GM12872 (cell line): ENCODE measurements at regions not wholly inside any gene's neighbourhood (a gene's known extent, or its start where the extent isn't known, plus 50 kb on each side); places are given as distances from the start of the nearest gene placed in this dataset.

Source experiments
- CTCF ChIP-seq: IDR thresholded peaks from 3 replicates; pipeline ENCODE4 v1.5.1; 2011; ENCODE audit warnings: low read depth, mild to moderate bottlenecking, low read length, moderate library complexity; ENCODE audit not compliant: insufficient read depth

DNA sequence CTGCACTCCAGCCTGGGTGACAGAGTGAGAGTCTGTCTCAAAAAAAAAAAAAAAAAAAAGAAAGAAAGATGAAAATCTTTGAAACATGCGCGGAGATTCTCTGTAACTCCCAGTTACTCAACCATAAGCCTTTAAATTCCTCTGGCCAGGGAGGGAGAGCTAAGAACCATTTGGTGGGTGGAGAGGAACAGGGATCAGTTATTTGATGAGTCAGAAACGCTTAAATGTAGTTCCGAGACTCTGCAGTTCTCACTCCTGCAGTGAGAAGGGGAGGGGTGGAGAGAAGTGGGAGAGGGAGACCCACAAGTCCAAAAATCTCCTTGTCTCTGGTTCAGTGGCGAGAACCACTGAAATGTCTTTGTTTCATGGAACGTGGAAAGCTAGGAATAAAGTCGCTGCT is 266.7 kb downstream of the SOX9 start:
- no peak for TF ChIP-seq CTCF

DNA sequence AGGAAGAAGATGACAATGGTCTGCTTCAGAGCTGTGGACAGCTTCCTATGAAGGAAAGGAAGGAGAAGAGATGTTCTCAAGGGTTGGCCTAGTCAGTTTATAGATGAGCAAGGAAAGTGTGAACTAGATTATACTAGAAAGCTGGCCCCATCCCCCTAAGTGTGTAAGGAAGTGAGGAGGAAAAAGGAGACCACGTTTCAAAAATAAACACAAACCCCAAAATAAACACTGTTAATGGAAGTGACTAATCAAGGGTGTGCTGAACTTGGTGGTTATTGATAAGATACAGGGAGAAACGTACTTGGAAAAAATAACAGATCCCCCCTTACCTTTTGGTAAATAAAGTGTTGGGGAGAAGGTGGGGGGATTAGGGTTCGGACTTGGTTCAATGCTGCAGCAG is 267.1 kb downstream of the SOX9 start:
- no peak for TF ChIP-seq CTCF

GRCh38 chr17:72388765-72389473 is 268.1 kb downstream of the SOX9 start:
- TF ChIP-seq CTCF: peak; percentile 66

- TF ChIP-seq CTCF: no peak
Observed at GRCh38 chr17:72390675-72391508, 270.1 kb downstream of the SOX9 start.

DNA sequence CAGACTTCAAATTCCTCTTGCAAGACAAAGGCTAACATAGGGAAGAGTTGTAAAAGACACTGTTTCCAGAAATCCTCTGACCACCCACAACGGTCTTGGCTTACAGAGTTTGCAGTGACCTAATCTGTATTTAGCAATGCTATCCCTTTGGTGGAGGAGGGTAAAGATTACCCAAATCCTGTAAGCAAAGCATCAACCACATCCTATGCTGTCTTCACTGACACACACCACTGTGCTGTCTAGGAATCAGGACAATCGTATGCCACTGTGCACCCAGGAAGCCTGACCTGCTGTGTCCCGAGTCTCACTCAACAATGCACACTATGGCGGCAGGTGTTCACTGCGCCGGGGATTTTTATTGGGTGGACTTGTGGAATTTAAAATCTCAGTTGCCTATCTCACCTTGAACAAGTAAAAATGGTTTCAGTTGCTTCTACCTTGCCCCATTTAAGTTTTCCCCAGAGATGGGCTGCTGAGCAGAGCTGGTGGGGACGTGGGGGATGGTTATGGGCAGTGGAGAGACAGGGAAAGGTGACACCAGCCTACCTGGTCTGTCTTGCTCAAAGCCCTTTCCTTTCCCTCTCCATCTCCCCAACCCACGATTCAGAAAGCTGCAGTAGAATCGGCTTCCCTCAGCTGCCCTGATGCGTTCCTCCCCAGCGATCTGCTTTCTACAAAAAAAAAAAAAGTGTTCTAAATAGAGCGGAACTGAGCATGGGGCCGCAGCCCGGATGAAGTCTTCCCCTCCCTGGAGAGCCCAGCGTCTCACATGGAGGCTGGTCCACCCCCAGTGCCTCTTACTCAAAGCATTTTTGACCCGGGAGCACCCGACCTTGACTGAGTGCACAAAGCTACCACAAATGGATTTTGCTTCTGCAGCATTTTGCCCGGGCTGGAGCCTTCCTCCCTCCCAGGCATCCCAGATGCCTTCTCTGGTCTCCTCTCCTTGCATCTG is 271.5 kb downstream of the SOX9 start:
- no peak for TF ChIP-seq CTCF

GRCh38 chr17:72393553-72393952 is 272.7 kb downstream of the SOX9 start:
- no peak for TF ChIP-seq CTCF

DNA sequence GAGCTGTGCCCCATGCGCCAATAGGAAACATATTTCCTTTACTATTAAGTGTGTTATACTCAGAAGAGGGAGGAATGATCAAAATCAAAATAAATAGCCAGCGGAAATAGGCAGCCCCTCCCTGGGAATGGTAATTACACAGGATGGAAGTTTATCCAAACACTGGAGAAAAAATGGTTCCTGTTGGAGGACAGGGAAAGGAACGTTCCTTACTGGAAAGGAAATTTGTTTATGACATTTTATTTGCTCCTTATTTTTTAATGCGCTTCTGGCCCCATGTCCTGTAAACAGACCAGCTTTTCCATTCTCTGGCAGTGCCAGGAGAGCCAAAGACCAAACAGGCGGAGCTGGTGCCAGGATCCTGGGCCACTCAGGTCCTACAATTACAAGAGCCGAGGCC is 273.7 kb downstream of the SOX9 start:
- no peak for TF ChIP-seq CTCF
